GM12878 (cell line): ENCODE measurements at regions not wholly inside any gene's neighbourhood (a gene's known extent, or its start where the extent isn't known, plus 50 kb on each side); places are given as distances from the start of the nearest gene placed in this dataset.
A peak's percentile ranks its signal among the peaks of the same experiment; 100 is the strongest.

Source experiments
- ATAC-seq: fragments of 200-7000 bp; cut with Tn5 transposase; 3 replicates; pipeline ENCODE4 v1.9.1; 2020; ENCODE audit warnings: mild to moderate bottlenecking, moderate library complexity
- BruUV-seq: library from RNA; stranded (reverse); fragments of 400-500 nt; replicated peaks from 2 replicates; lab custom pipeline; 2021; lab: Mats Ljungman, UMichigan
- CTCF ChIA-PET: fragments of 300-600 bp; sonication (Branson Sonifier 250); formaldehyde crosslinking; extraction: SDS; loops from one replicate; lab custom pipeline; 2021; ENCODE audit warnings: inconsistent platforms; lab: Yijun Ruan, JAX
- POLR2A ChIA-PET: fragments of 350-600 bp; formaldehyde crosslinking; extraction: SDS; loops from one replicate; lab custom pipeline; 2021; ENCODE audit warnings: inconsistent platforms; lab: Charles Lee
- RAD21 ChIA-PET: fragments of 300-600 bp; sonication (Branson Sonifier 250); formaldehyde crosslinking; loops from one replicate; lab custom pipeline; 2023; ENCODE audit warnings: antibody characterized with exemption; ENCODE audit not compliant: unreplicated experiment; lab: Charles Lee
- SMC1A ChIA-PET: fragments of 300-600 bp; sonication (Branson Sonifier 250); formaldehyde crosslinking; loops from one replicate; lab custom pipeline; 2023; ENCODE audit not compliant: unreplicated experiment, uncharacterized antibody; lab: Charles Lee
- DNase-seq: peaks from one replicate; pipeline ENCODE4 v3.0.0-alpha.2; 2011; ENCODE audit warnings: low read depth, low spot score
- FAIRE-seq: peaks from 3 replicates; lab custom pipeline; 2011; peaks lifted over from hg19 to GRCh38; lab: Jason Lieb, UNC
- H2AFZ ChIP-seq: 2 replicates; pipeline ENCODE4 v1.6.0; 2011; ENCODE audit warnings: low read depth, low read length, control low read depth; ENCODE audit not compliant: control insufficient read depth
- H3K27ac ChIP-seq: 2 replicates; pipeline ENCODE4 v1.5.1; 2011; ENCODE audit warnings: control low read depth; ENCODE audit not compliant: control insufficient read depth, insufficient read depth
- H3K27me3 ChIP-seq, 2 experiments: replicated peaks in 1 of 2; 2 replicates each; pipeline versions ENCODE4 v1.6.0 to v1.6.1; 2011; ENCODE audit warnings: low read length in 1 of 2; ENCODE audit not compliant: control insufficient read depth in 2 of 2, insufficient read depth in 2 of 2
- H3K36me3 ChIP-seq, 2 experiments: 2 replicates each; pipeline ENCODE4 v1.5.1; 2011; ENCODE audit warnings: low read length in 1 of 2; ENCODE audit not compliant: control insufficient read depth in 2 of 2, insufficient read depth in 2 of 2
- H3K4me1 ChIP-seq: 2 replicates; pipeline ENCODE4 v1.6.1; 2011; ENCODE audit warnings: mild to moderate bottlenecking, low read length, moderate library complexity, mixed read lengths; ENCODE audit not compliant: control insufficient read depth, insufficient read depth
- H3K4me2 ChIP-seq: 2 replicates; pipeline ENCODE4 v1.6.0; 2011; ENCODE audit warnings: control low read depth; ENCODE audit not compliant: control insufficient read depth, insufficient read depth
- H3K4me3 ChIP-seq: fragments of 200-600 bp; sonication (generic); 2 replicates; pipeline ENCODE4 v1.5.1; 2016
- H3K79me2 ChIP-seq: 2 replicates; pipeline ENCODE4 v1.6.0; 2011; ENCODE audit warnings: low read length; ENCODE audit not compliant: control insufficient read depth, insufficient read depth
- H3K9ac ChIP-seq: 2 replicates; pipeline ENCODE4 v1.8.0; 2011; ENCODE audit warnings: low read length, control low read depth, mixed read lengths; ENCODE audit not compliant: control insufficient read depth, insufficient read depth
- H3K9me3 ChIP-seq: replicated peaks from 3 replicates; pipeline ENCODE4 v1.5.1; 2011; ENCODE audit warnings: mild to moderate bottlenecking, low read length; ENCODE audit not compliant: control insufficient read depth, insufficient read depth
- H4K20me1 ChIP-seq: 2 replicates; pipeline ENCODE4 v1.6.0; 2011; ENCODE audit not compliant: control insufficient read depth, insufficient read depth
- ATF7 ChIP-seq: fragments of 450-650 bp; IDR thresholded peaks from 2 replicates; pipeline ENCODE4 v1.6.1; 2016; ENCODE audit warnings: low read depth, mild to moderate bottlenecking
- BMI1 ChIP-seq: fragments of 450-650 bp; IDR thresholded peaks from 2 replicates; pipeline ENCODE4 v1.6.1; 2016; ENCODE audit warnings: mild to moderate bottlenecking, moderate library complexity, borderline replicate concordance
- CBX5 ChIP-seq: sonication (generic); IDR thresholded peaks from 2 replicates; pipeline ENCODE4 v1.6.1; 2016; ENCODE audit warnings: low read depth, moderate library complexity, mild to moderate bottlenecking, inconsistent platforms
- DPF2 ChIP-seq: fragments of 450-650 bp; IDR thresholded peaks from 2 replicates; pipeline ENCODE4 v1.6.1; 2017; ENCODE audit warnings: mild to moderate bottlenecking
- HDAC2 ChIP-seq: fragments of 200-600 bp; sonication (generic); IDR thresholded peaks from 2 replicates; pipeline ENCODE4 v1.6.1; 2017
- IKZF2 ChIP-seq, 2 experiments: fragments of 450-650 bp; IDR thresholded peaks; 2 replicates each; pipeline ENCODE4 v1.6.1; 2017; ENCODE audit warnings: mild to moderate bottlenecking in 2 of 2, moderate library complexity in 2 of 2
- IRF4 ChIP-seq: IDR thresholded peaks from 2 replicates; pipeline ENCODE4 v1.6.1; 2011; ENCODE audit warnings: low read depth, low read length
- MEF2B ChIP-seq: fragments of 450-650 bp; IDR thresholded peaks from 2 replicates; pipeline ENCODE4 v1.6.1; 2018; ENCODE audit warnings: mild to moderate bottlenecking, moderate library complexity; ENCODE audit not compliant: partially characterized antibody, poor library complexity, severe bottlenecking
- RCOR1 ChIP-seq: conservative IDR thresholded peaks from 2 replicates; pipeline ENCODE4 v1.6.1; 2012; ENCODE audit warnings: low read depth, low read length, improper control_type of control experiment
- RUNX3 ChIP-seq: IDR thresholded peaks from 2 replicates; pipeline ENCODE4 v1.6.1; 2012; ENCODE audit warnings: low read length, inconsistent platforms
- TCF12 ChIP-seq: IDR thresholded peaks from 2 replicates; pipeline ENCODE4 v1.6.1; 2011; ENCODE audit warnings: low read depth, mild to moderate bottlenecking, low read length
- TCF3 ChIP-seq: IDR thresholded peaks from 2 replicates; pipeline ENCODE4 v1.6.1; 2012; ENCODE audit warnings: low read depth, mild to moderate bottlenecking, low read length, borderline replicate concordance; ENCODE audit not compliant: insufficient read depth
- WGBS: methylation state at CpG from one replicate; pipeline ENCODE4 v1.1.6; 2016; ENCODE audit warnings: low lambda C conversion rate; ENCODE audit not compliant: insufficient replicate concordance, insufficient coverage; ENCODE audit errors: missing lambda C conversion rate; 5-methylcytosine and 5-hydroxymethylcytosine counted together
- in situ Hi-C: fragments of 300-500 bp; cut with MboI; formaldehyde crosslinking; loops from 9 replicates; pipeline ENCODE4 v1.14.3; 2018; ENCODE audit warnings: mixed read lengths
- intact Hi-C: fragments of 100-400 bp; cut with micrococcal nuclease; formaldehyde crosslinking; loops from one replicate; pipeline ENCODE4 v1.14.2; 2022; ENCODE audit not compliant: unreplicated experiment
- TF ChIP-seq, protein P1 (sequence below): IDR thresholded peaks from 2 replicates; pipeline ENCODE4 v1.6.1; 2012; ENCODE audit warnings: low read length, inconsistent platforms
- TF ChIP-seq, protein P2 (sequence below): fragments of 450-650 bp; IDR thresholded peaks from 2 replicates; pipeline ENCODE4 v1.6.1; 2016; ENCODE audit warnings: mild to moderate bottlenecking
- TF ChIP-seq, protein P3 (sequence below): fragments of 450-650 bp; formaldehyde crosslinking; IDR thresholded peaks from 2 replicates; pipeline ENCODE4 v1.4.0; 2020; ENCODE audit warnings: mild to moderate bottlenecking, moderate library complexity
- TF ChIP-seq, protein P4 (sequence below): IDR thresholded peaks from 2 replicates; pipeline ENCODE4 v1.6.1; 2012; ENCODE audit warnings: mild to moderate bottlenecking, low read depth, low read length

DNA sequence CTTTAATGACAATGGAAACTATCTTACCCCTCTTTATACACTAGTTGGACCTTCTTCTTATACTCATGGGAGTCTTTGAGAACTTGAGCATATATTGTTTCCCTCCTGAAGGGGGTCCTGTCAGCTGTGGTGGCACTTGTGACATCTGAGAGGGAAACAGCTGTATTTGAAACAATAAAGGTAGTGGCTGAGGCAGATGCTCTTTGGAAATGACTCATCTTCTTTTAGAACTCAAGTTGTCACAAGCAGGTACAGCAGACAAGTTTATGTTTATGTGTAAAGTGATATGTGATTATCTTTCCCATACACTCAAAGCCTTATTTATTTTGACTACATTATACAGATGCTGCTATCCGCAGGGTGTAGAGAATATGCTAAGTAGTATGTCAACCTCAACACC is 220.0 kb upstream of the GRM7 start:
- DNase-seq (peak; percentile 2), FAIRE-seq (no peak), ATAC-seq (peak; percentile 35)
- Histone ChIP-seq H3K79me2 (no peaks in the 10 kb centered on the region), H2AFZ (no peak overlapping the region), H3K4me2 (no peak overlapping the region), H3K27ac (no peak overlapping the region), H3K4me1 (no peaks in the 10 kb centered on the region), H3K9me3 (no peaks in the 10 kb centered on the region; the same call in 2 of the 3 replicates), H3K27me3 (no peaks in the 10 kb centered on the region), H3K36me3 (no peaks in the 10 kb centered on the region), H4K20me1 (no peaks in the 10 kb centered on the region), H3K9ac (no peak overlapping the region), H3K4me3 (no peak overlapping the region)
- intact Hi-C loops (loop anchor here (5.0 kb wide), 1 partner anchor 154 kb away; no protein-coding TSS in a partner anchor), in situ Hi-C loops (no loop called here)
- whole genome bisulfite sequencing: 39% methylated on average over 1 of the region's 1 CpG
- ChIA-PET SMC1A (interaction anchor here (1.2 to 1.3 kb wide), 2 partner anchors 10 to 40 kb away, joined by 5 read pairs; no protein-coding TSS in a partner anchor), POLR2A (no interaction called here), CTCF (interaction anchor here (1.2 to 1.5 kb wide), 2 partner anchors 9 to 37 kb away, joined by 3 to 5 read pairs; no protein-coding TSS in a partner anchor), RAD21 (no interaction called here)
- BruUV-seq: no TSS peak
- TF ChIP-seq RCOR1 (no peak), DPF2 (0 out of 2 replicates have a peak, but pooled peaks have one; percentile 20), RUNX3 (peak; percentile 39), ATF7 (peak; percentile 26; the same call in 1 of the 2 replicates), CBX5 (peak; percentile 58; the same call in 1 of the 2 replicates), TCF3 (0 out of 2 replicates have a peak, but pooled peaks have one; percentile 17), MEF2B (peak; percentile 21), BMI1 (no peak), TCF12 (peak; percentile 60; the same call in 1 of the 2 replicates), IRF4 (peak; percentile 67; the same call in 1 of the 2 replicates), IKZF2 (IDR thresholded peaks at IDR 0.05) (peak in 1 of 2 experiments; percentile 34; a peak in 2 of 4 replicates), HDAC2 (no peak)
- TF ChIP-seq, protein P1, sequence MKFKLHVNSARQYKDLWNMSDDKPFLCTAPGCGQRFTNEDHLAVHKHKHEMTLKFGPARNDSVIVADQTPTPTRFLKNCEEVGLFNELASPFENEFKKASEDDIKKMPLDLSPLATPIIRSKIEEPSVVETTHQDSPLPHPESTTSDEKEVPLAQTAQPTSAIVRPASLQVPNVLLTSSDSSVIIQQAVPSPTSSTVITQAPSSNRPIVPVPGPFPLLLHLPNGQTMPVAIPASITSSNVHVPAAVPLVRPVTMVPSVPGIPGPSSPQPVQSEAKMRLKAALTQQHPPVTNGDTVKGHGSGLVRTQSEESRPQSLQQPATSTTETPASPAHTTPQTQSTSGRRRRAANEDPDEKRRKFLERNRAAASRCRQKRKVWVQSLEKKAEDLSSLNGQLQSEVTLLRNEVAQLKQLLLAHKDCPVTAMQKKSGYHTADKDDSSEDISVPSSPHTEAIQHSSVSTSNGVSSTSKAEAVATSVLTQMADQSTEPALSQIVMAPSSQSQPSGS: peak; percentile 43; the same call in 1 of the 2 replicates
- TF ChIP-seq, protein P2, sequence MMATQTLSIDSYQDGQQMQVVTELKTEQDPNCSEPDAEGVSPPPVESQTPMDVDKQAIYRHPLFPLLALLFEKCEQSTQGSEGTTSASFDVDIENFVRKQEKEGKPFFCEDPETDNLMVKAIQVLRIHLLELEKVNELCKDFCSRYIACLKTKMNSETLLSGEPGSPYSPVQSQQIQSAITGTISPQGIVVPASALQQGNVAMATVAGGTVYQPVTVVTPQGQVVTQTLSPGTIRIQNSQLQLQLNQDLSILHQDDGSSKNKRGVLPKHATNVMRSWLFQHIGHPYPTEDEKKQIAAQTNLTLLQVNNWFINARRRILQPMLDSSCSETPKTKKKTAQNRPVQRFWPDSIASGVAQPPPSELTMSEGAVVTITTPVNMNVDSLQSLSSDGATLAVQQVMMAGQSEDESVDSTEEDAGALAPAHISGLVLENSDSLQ: peak; percentile 43; the same call in 1 of the 2 replicates
- TF ChIP-seq, protein P3, sequence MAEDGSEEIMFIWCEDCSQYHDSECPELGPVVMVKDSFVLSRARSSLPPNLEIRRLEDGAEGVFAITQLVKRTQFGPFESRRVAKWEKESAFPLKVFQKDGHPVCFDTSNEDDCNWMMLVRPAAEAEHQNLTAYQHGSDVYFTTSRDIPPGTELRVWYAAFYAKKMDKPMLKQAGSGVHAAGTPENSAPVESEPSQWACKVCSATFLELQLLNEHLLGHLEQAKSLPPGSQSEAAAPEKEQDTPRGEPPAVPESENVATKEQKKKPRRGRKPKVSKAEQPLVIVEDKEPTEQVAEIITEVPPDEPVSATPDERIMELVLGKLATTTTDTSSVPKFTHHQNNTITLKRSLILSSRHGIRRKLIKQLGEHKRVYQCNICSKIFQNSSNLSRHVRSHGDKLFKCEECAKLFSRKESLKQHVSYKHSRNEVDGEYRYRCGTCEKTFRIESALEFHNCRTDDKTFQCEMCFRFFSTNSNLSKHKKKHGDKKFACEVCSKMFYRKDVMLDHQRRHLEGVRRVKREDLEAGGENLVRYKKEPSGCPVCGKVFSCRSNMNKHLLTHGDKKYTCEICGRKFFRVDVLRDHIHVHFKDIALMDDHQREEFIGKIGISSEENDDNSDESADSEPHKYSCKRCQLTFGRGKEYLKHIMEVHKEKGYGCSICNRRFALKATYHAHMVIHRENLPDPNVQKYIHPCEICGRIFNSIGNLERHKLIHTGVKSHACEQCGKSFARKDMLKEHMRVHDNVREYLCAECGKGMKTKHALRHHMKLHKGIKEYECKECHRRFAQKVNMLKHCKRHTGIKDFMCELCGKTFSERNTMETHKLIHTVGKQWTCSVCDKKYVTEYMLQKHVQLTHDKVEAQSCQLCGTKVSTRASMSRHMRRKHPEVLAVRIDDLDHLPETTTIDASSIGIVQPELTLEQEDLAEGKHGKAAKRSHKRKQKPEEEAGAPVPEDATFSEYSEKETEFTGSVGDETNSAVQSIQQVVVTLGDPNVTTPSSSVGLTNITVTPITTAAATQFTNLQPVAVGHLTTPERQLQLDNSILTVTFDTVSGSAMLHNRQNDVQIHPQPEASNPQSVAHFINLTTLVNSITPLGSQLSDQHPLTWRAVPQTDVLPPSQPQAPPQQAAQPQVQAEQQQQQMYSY (CRISPR knock-in tag): no peak
- TF ChIP-seq, protein P4, sequence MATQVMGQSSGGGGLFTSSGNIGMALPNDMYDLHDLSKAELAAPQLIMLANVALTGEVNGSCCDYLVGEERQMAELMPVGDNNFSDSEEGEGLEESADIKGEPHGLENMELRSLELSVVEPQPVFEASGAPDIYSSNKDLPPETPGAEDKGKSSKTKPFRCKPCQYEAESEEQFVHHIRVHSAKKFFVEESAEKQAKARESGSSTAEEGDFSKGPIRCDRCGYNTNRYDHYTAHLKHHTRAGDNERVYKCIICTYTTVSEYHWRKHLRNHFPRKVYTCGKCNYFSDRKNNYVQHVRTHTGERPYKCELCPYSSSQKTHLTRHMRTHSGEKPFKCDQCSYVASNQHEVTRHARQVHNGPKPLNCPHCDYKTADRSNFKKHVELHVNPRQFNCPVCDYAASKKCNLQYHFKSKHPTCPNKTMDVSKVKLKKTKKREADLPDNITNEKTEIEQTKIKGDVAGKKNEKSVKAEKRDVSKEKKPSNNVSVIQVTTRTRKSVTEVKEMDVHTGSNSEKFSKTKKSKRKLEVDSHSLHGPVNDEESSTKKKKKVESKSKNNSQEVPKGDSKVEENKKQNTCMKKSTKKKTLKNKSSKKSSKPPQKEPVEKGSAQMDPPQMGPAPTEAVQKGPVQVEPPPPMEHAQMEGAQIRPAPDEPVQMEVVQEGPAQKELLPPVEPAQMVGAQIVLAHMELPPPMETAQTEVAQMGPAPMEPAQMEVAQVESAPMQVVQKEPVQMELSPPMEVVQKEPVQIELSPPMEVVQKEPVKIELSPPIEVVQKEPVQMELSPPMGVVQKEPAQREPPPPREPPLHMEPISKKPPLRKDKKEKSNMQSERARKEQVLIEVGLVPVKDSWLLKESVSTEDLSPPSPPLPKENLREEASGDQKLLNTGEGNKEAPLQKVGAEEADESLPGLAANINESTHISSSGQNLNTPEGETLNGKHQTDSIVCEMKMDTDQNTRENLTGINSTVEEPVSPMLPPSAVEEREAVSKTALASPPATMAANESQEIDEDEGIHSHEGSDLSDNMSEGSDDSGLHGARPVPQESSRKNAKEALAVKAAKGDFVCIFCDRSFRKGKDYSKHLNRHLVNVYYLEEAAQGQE: no peak
